CD14-positive monocyte (primary cell): ENCODE measurements at regions not wholly inside any gene's neighbourhood (a gene's known extent, or its start where the extent isn't known, plus 50 kb on each side); places are given as distances from the start of the nearest gene placed in this dataset.

Source experiments
- DNase-seq, 3 donors: peaks; one replicate each; pipeline ENCODE4 v3.0.0-alpha.2; 2011 to 2022
- H2AFZ ChIP-seq: 2 replicates; pipeline ENCODE4 v1.6.0; 2012; ENCODE audit warnings: mild to moderate bottlenecking, low read depth, low read length, inconsistent platforms; ENCODE audit not compliant: insufficient read depth, poor library complexity, severe bottlenecking
- H3K27ac ChIP-seq, 2 donors: 1 replicate in 1 of 2; 2 replicates in 1 of 2; pipeline ENCODE4 v1.5.1; 2012 to 2013; ENCODE audit warnings: low read length in 2 of 2, control low read depth in 1 of 2, inconsistent platforms in 1 of 2, low read depth in 1 of 2, mild to moderate bottlenecking in 1 of 2
- H3K27me3 ChIP-seq, 2 donors: one replicate each; pipeline versions ENCODE4 v1.6.0 to v1.6.1; 2011 to 2013; ENCODE audit warnings: low read length in 2 of 2; ENCODE audit not compliant: control insufficient read depth in 2 of 2, insufficient read depth in 2 of 2
- H3K36me3 ChIP-seq, 2 donors: replicated peaks in 1 of 2; 1 replicate in 1 of 2; 2 replicates in 1 of 2; pipeline versions ENCODE4 v1.5.1 to v1.6.1; 2012 to 2013; ENCODE audit warnings: low read length in 2 of 2, control low read depth in 1 of 2, inconsistent platforms in 1 of 2, mild to moderate bottlenecking in 1 of 2; ENCODE audit not compliant: insufficient read depth in 2 of 2, control insufficient read depth in 1 of 2
- H3K4me1 ChIP-seq, 2 donors: 1 replicate in 1 of 2; 2 replicates in 1 of 2; pipeline versions ENCODE4 v1.5.1 to v1.6.1; 2012 to 2013; ENCODE audit warnings: low read length in 2 of 2, control low read depth in 1 of 2, inconsistent platforms in 1 of 2, mild to moderate bottlenecking in 1 of 2, moderate library complexity in 1 of 2; ENCODE audit not compliant: insufficient read depth in 2 of 2, control insufficient read depth in 1 of 2
- H3K4me2 ChIP-seq: replicated peaks from 2 replicates; pipeline ENCODE3; 2012; ENCODE audit warnings: low read length, moderate library complexity, mild to moderate bottlenecking; ENCODE audit not compliant: poor library complexity, severe bottlenecking; ENCODE audit errors: extremely low read depth
- H3K4me3 ChIP-seq, 3 experiments: fragments of 200-600 bp in 1 of 3; sonication (generic) in 1 of 3; replicated peaks in 1 of 3; 1 replicate in 2 of 3; 2 replicates in 1 of 3; pipeline ENCODE4 v1.5.1; 2011 to 2013; ENCODE audit warnings: low read length in 3 of 3, mild to moderate bottlenecking in 3 of 3, control low read depth in 2 of 3, low read depth in 2 of 3, inconsistent platforms in 1 of 3, moderate library complexity in 1 of 3
- H3K79me2 ChIP-seq: 2 replicates; pipeline ENCODE4 v1.6.0; 2012; ENCODE audit warnings: mild to moderate bottlenecking, control low read depth, inconsistent platforms, low read length, moderate library complexity; ENCODE audit not compliant: insufficient read depth
- H3K9ac ChIP-seq: 2 replicates; pipeline ENCODE4 v1.6.0; 2017; ENCODE audit warnings: low read length, mild to moderate bottlenecking; ENCODE audit not compliant: insufficient read depth, poor library complexity, severe bottlenecking
- H3K9me3 ChIP-seq, 2 donors: replicated peaks in 1 of 2; 1 replicate in 1 of 2; 2 replicates in 1 of 2; pipeline versions ENCODE4 v1.5.1 to v1.6.1; 2012 to 2013; ENCODE audit warnings: low read length in 2 of 2, control low read depth in 1 of 2; ENCODE audit not compliant: control insufficient read depth in 1 of 2, insufficient read depth in 1 of 2
- H4K20me1 ChIP-seq: 2 replicates; pipeline ENCODE4 v1.6.0; 2012; ENCODE audit warnings: mild to moderate bottlenecking, low read length, control low read depth, moderate library complexity; ENCODE audit not compliant: insufficient read depth
- H3K27ac Mint-ChIP-seq, 7 donors: one replicate each; pipeline ENCODE4 v1.8.0; 2020; ENCODE audit warnings: mild to moderate bottlenecking in 7 of 7, mixed read lengths in 7 of 7, moderate library complexity in 6 of 7, inconsistent platforms in 2 of 7
- H3K27me3 Mint-ChIP-seq, 3 donors: one replicate each; pipeline ENCODE4 v1.8.0; 2021 to 2022; ENCODE audit warnings: low read depth in 3 of 3, mild to moderate bottlenecking in 3 of 3, mixed read lengths in 3 of 3, moderate library complexity in 3 of 3, inconsistent platforms in 1 of 3
- H3K36me3 Mint-ChIP-seq, 2 donors: one replicate each; pipeline ENCODE4 v1.8.0; 2020; ENCODE audit warnings: mixed read lengths in 2 of 2, inconsistent platforms in 1 of 2, mild to moderate bottlenecking in 1 of 2
- H3K4me1 Mint-ChIP-seq: one replicate; pipeline ENCODE4 v1.8.0; 2020; ENCODE audit warnings: mild to moderate bottlenecking, mixed read lengths
- H3K4me3 Mint-ChIP-seq, 2 donors: one replicate each; pipeline ENCODE4 v1.8.0; 2020; ENCODE audit warnings: mild to moderate bottlenecking in 2 of 2, mixed read lengths in 2 of 2, moderate library complexity in 1 of 2
- H3K9me3 Mint-ChIP-seq, 7 donors: one replicate each; pipeline ENCODE4 v1.8.0; 2020 to 2022; ENCODE audit warnings: mixed read lengths in 7 of 7, mild to moderate bottlenecking in 6 of 7, moderate library complexity in 6 of 7, inconsistent platforms in 2 of 7
- CTCF ChIP-seq: fragments of 200-600 bp; IDR thresholded peaks from one replicate; pipeline ENCODE4 v1.8.0; 2022; ENCODE audit warnings: antibody characterized with exemption, mild to moderate bottlenecking
- WGBS: methylation state at CpG from one replicate; pipeline ENCODE4 v1.1.5; 2013; ENCODE audit warnings: missing lambda C conversion rate; ENCODE audit not compliant: insufficient coverage; 5-methylcytosine and 5-hydroxymethylcytosine counted together
- intact Hi-C, 2 donors: fragments of 100-400 bp; cut with micrococcal nuclease; formaldehyde crosslinking; loops; one replicate each; pipeline versions ENCODE4 v1.15.0 to v1.15.1; 2023

DNA sequence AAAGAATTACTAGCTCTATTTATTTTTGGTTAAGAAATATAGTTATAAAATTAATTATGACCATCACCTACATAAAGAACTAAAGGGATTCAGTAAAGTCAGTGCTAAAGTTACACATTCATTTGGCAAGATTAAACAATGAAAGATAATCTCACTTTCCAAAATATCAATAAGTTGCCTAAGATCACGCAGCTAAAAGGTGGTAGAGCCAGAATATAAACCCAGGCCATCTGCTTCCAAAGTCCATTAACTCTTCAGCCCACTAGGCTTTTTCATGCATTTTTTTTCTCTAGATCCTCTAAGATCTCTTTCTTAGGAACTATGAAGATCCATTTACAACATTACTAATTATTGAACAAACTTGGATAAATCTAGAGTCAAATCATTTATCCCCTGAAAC lies 66.6 kb upstream of the RND3 start:
- DNase-seq, result no peak
- no peaks in the 10 kb centered on the region for H3K36me3 Mint-ChIP-seq
- H3K4me3 ChIP-seq, result no peak overlapping the region
- H3K4me1 ChIP-seq, result no peaks in the 10 kb centered on the region
- H3K79me2 ChIP-seq, result no peaks in the 10 kb centered on the region
- no peaks in the 10 kb centered on the region for H4K20me1 ChIP-seq
- H3K4me1 Mint-ChIP-seq, result no peaks in the 10 kb centered on the region
- H3K9ac ChIP-seq, result no peak overlapping the region
- intact Hi-C loops, result no loop called here
- no peaks in the 10 kb centered on the region for H3K36me3 ChIP-seq
- H3K27me3 ChIP-seq, result no peaks in the 10 kb centered on the region
- H3K4me3 Mint-ChIP-seq, result no peak overlapping the region
- H3K9me3 ChIP-seq, result no peaks in the 10 kb centered on the region
- H3K4me2 ChIP-seq, result no peak overlapping the region
- no peak overlapping the region for H3K27ac ChIP-seq
- H3K27me3 Mint-ChIP-seq, result peaks cover 0 to 1% (median 0%) of the 10 kb centered on the region in 3 donors
- WGBS, result 89% methylated on average over 1 of the region's 1 CpG
- no peak for TF ChIP-seq CTCF
- H2AFZ ChIP-seq, result no peak overlapping the region
- peaks cover 0 to 5% (median 0%) of the 10 kb centered on the region in 7 donors for H3K9me3 Mint-ChIP-seq
- no peak overlapping the region for H3K27ac Mint-ChIP-seq

GRCh38 chr2:150552041-150552820 lies 64.8 kb upstream of the RND3 start:
- no peak overlapping the region for H3K27ac ChIP-seq
- H3K4me2 ChIP-seq, result no peak overlapping the region
- Mint-ChIP-seq H3K4me3 (no peak overlapping the region), H3K27me3 (peaks cover 0 to 1% (median 0%) of the 10 kb centered on the region in 3 donors), H3K4me1 (no peaks in the 10 kb centered on the region), H3K9me3 (peaks cover 0 to 5% (median 0%) of the 10 kb centered on the region in 7 donors), H3K27ac (no peak overlapping the region), H3K36me3 (no peaks in the 10 kb centered on the region)
- H2AFZ ChIP-seq, result no peak overlapping the region
- no peak overlapping the region for H3K9ac ChIP-seq
- no peaks in the 10 kb centered on the region for H3K27me3 ChIP-seq
- H3K4me1 ChIP-seq, result no peaks in the 10 kb centered on the region
- no peak for TF ChIP-seq CTCF
- H3K4me3 ChIP-seq, result no peak overlapping the region
- no peaks in the 10 kb centered on the region for H3K79me2 ChIP-seq
- H3K9me3 ChIP-seq, result no peaks in the 10 kb centered on the region
- intact Hi-C loops, result no loop called here
- H3K36me3 ChIP-seq, result no peaks in the 10 kb centered on the region
- no peak for DNase-seq
- WGBS, result no CpG with 5 or more reads among the region's 5 CpGs
- no peaks in the 10 kb centered on the region for H4K20me1 ChIP-seq
